GM18951 (cell line): ENCODE measurements at regions not wholly inside any gene's neighbourhood (a gene's known extent, or its start where the extent isn't known, plus 50 kb on each side); places are given as distances from the start of the nearest gene placed in this dataset.
"Not testable (repeated sequence)": the region's sequence is repeated elsewhere in the genome, so short reads cannot be mapped to it uniquely, and the experiment has no call there.

Experiments used
- POLR2A ChIP-seq: IDR thresholded peaks from 4 replicates; pipeline ENCODE4 v1.6.1; 2011; ENCODE audit warnings: mild to moderate bottlenecking; ENCODE audit not compliant: insufficient read length, insufficient read depth; ENCODE audit errors: extremely low read depth
- in situ Hi-C: fragments of 300-500 bp; cut with MboI; formaldehyde crosslinking; loops from one replicate; pipeline ENCODE4 v1.12.0; 2022; ENCODE audit warnings: low sequenced_read_pairs, mixed read lengths, inconsistent platforms; ENCODE audit not compliant: unreplicated experiment

- in situ Hi-C loops: no loop called here
- TF ChIP-seq POLR2A: no peak
Measured at GRCh38 chr19:31000913-31001312, 348.3 kb downstream of the TSHZ3 start.

- in situ Hi-C loops: no loop called here
- no peak for TF ChIP-seq POLR2A
Measured at GRCh38 chr19:30999726-31000125, 349.5 kb downstream of the TSHZ3 start.

- in situ Hi-C loops: no loop called here
- TF ChIP-seq POLR2A: no peak
Measured at GRCh38 chr19:30997222-30997621, 352.0 kb downstream of the TSHZ3 start.

GRCh38 chr19:30978639-30979038 lies 370.6 kb downstream of the TSHZ3 start:
- in situ Hi-C loops: no loop called here
- no peak for TF ChIP-seq POLR2A

- in situ Hi-C loops: no loop called here
- TF ChIP-seq POLR2A: no peak
Measured at GRCh38 chr19:30969591-30969990, 379.6 kb downstream of the TSHZ3 start.

GRCh38 chr19:30968841-30969399 lies 380.3 kb downstream of the TSHZ3 start:
- in situ Hi-C loops: no loop called here
- TF ChIP-seq POLR2A: no peak

- in situ Hi-C loops: no loop called here
- no peak for TF ChIP-seq POLR2A
Measured at GRCh38 chr19:30968210-30968609, 381.0 kb downstream of the TSHZ3 start.

GRCh38 chr19:30966486-30966885 lies 382.8 kb downstream of the TSHZ3 start:
- in situ Hi-C loops: no loop called here
- no peak for TF ChIP-seq POLR2A

GRCh38 chr19:30959011-30959410 lies 390.2 kb downstream of the TSHZ3 start:
- in situ Hi-C loops: no loop called here
- no peak for TF ChIP-seq POLR2A

- in situ Hi-C loops: no loop called here
- TF ChIP-seq POLR2A: no peak
Measured at GRCh38 chr19:30955112-30956104, 393.8 kb downstream of the TSHZ3 start.

- in situ Hi-C loops: not testable (repeated sequence)
Measured at GRCh38 chr19:30944276-30944932, 404.8 kb downstream of the TSHZ3 start.

- in situ Hi-C loops: no loop called here
- TF ChIP-seq POLR2A: no peak
Measured at GRCh38 chr19:30943101-30943843, 406.0 kb downstream of the TSHZ3 start.

- no peak for TF ChIP-seq POLR2A
- in situ Hi-C loops: no loop called here
Measured at GRCh38 chr19:30942636-30943035, 406.6 kb downstream of the TSHZ3 start.
